HEK293 (cell line): ENCODE measurements at regions not wholly inside any gene's neighbourhood (a gene's known extent, or its start where the extent isn't known, plus 50 kb on each side); places are given as distances from the start of the nearest gene placed in this dataset.

Experiments used
- CTCF ChIA-PET: fragments of 350-600 bp; formaldehyde crosslinking; extraction: SDS; loops from one replicate; lab custom pipeline; 2021; ENCODE audit warnings: antibody characterized with exemption; lab: Yijun Ruan, JAX
- POLR2A ChIA-PET: fragments of 300-600 bp; formaldehyde crosslinking; extraction: SDS; loops from one replicate; lab custom pipeline; 2020; ENCODE audit warnings: antibody characterized with exemption, inconsistent platforms; lab: Yijun Ruan, JAX
- H3K27ac ChIP-seq: fragments of 200-500 bp; sonication (Bioruptor generic); 2 replicates; pipeline ENCODE4 v1.5.1; 2014; ENCODE audit warnings: low read depth, low read length, control low read depth, inconsistent platforms; ENCODE audit errors: extremely low read depth
- H3K36me3 ChIP-seq, 2 experiments: fragments of 200-500 bp in 1 of 2; sonication (Bioruptor generic) in 1 of 2; 1 replicate in 1 of 2; 2 replicates in 1 of 2; pipeline ENCODE4 v1.5.1; 2014 to 2017; ENCODE audit warnings: inconsistent platforms in 2 of 2, low read length in 2 of 2; ENCODE audit not compliant: control insufficient read depth in 2 of 2, insufficient read depth in 1 of 2
- H3K4me1 ChIP-seq: fragments of 200-500 bp; sonication (Bioruptor generic); 2 replicates; pipeline ENCODE4 v1.5.1; 2014; ENCODE audit warnings: mild to moderate bottlenecking, low read length, inconsistent platforms; ENCODE audit not compliant: control insufficient read depth, insufficient read depth
- H3K4me3 ChIP-seq: 2 replicates; pipeline ENCODE4 v1.5.1; 2011; ENCODE audit warnings: low read depth, mild to moderate bottlenecking, control low read depth, low read length, moderate library complexity
- H3K9me3 ChIP-seq: fragments of 200-500 bp; sonication (Bioruptor generic); 2 replicates; pipeline ENCODE4 v1.5.1; 2014; ENCODE audit warnings: low read depth, low read length, inconsistent platforms; ENCODE audit not compliant: control insufficient read depth, insufficient read depth
- AEBP2 ChIP-seq: fragments of 450-650 bp; formaldehyde crosslinking; IDR thresholded peaks from 2 replicates; pipeline ENCODE4 v1.5.1; 2016; ENCODE audit warnings: missing biosample characterization, missing genetic modification characterization, borderline replicate concordance
- FEZF1 ChIP-seq: fragments of 450-650 bp; formaldehyde crosslinking; IDR thresholded peaks from 2 replicates; pipeline ENCODE4 v1.5.1; 2016; ENCODE audit warnings: missing biosample characterization, missing genetic modification characterization
- GLIS1 ChIP-seq: fragments of 450-650 bp; formaldehyde crosslinking; IDR thresholded peaks from 2 replicates; pipeline ENCODE4 v1.5.1; 2016; ENCODE audit warnings: missing biosample characterization, missing genetic modification characterization
- IKZF3 ChIP-seq: fragments of 450-650 bp; IDR thresholded peaks from 2 replicates; pipeline ENCODE4 v1.5.0; 2018; ENCODE audit warnings: missing biosample characterization, mild to moderate bottlenecking, missing genetic modification characterization, moderate library complexity
- INSM2 ChIP-seq: fragments of 450-650 bp; formaldehyde crosslinking; IDR thresholded peaks from 2 replicates; pipeline ENCODE4 v1.5.1; 2016; ENCODE audit warnings: missing biosample characterization, missing genetic modification characterization
- OVOL3 ChIP-seq: fragments of 450-650 bp; formaldehyde crosslinking; IDR thresholded peaks from 2 replicates; pipeline ENCODE4 v1.5.1; 2016; ENCODE audit warnings: missing biosample characterization, missing genetic modification characterization
- REPIN1 ChIP-seq: fragments of 450-650 bp; formaldehyde crosslinking; IDR thresholded peaks from 2 replicates; pipeline ENCODE4 v1.5.1; 2017; ENCODE audit warnings: missing biosample characterization, missing genetic modification characterization, low read depth
- TCF7L2 ChIP-seq: IDR thresholded peaks from 2 replicates; pipeline ENCODE4 v1.6.1; 2011; ENCODE audit warnings: low read depth, mild to moderate bottlenecking, inconsistent platforms, low read length, moderate library complexity, borderline replicate concordance
- ZBTB48 ChIP-seq: fragments of 450-650 bp; formaldehyde crosslinking; IDR thresholded peaks from 2 replicates; pipeline ENCODE4 v1.5.1; 2016; ENCODE audit warnings: missing biosample characterization, missing genetic modification characterization
- ZBTB6 ChIP-seq: fragments of 450-650 bp; formaldehyde crosslinking; IDR thresholded peaks from 2 replicates; pipeline ENCODE4 v1.5.1; 2017; ENCODE audit warnings: missing biosample characterization, missing genetic modification characterization
- ZFHX2 ChIP-seq: fragments of 450-650 bp; formaldehyde crosslinking; conservative IDR thresholded peaks from 2 replicates; pipeline ENCODE4 v1.5.1; 2016; ENCODE audit warnings: missing biosample characterization, missing genetic modification characterization
- ZNF157 ChIP-seq: fragments of 450-650 bp; formaldehyde crosslinking; IDR thresholded peaks from 2 replicates; pipeline ENCODE4 v1.5.1; 2016; ENCODE audit warnings: missing biosample characterization, missing genetic modification characterization
- ZNF174 ChIP-seq: fragments of 450-650 bp; formaldehyde crosslinking; IDR thresholded peaks from 2 replicates; pipeline ENCODE4 v1.5.0; 2017; ENCODE audit warnings: missing biosample characterization, mild to moderate bottlenecking, missing genetic modification characterization
- ZNF214 ChIP-seq: fragments of 450-650 bp; formaldehyde crosslinking; IDR thresholded peaks from 2 replicates; pipeline ENCODE4 v1.5.1; 2017; ENCODE audit warnings: missing biosample characterization, mild to moderate bottlenecking, missing genetic modification characterization, borderline replicate concordance
- ZNF24 ChIP-seq: fragments of 450-650 bp; formaldehyde crosslinking; IDR thresholded peaks from 2 replicates; pipeline ENCODE4 v1.5.1; 2016; ENCODE audit warnings: missing biosample characterization, missing genetic modification characterization
- ZNF302 ChIP-seq: fragments of 450-650 bp; formaldehyde crosslinking; IDR thresholded peaks from 2 replicates; pipeline ENCODE4 v1.5.1; 2016; ENCODE audit warnings: missing biosample characterization, missing genetic modification characterization, low read depth
- ZNF324 ChIP-seq: fragments of 450-650 bp; formaldehyde crosslinking; IDR thresholded peaks from 2 replicates; pipeline ENCODE4 v1.5.1; 2016; ENCODE audit warnings: missing biosample characterization, missing genetic modification characterization
- ZNF335 ChIP-seq: fragments of 450-650 bp; formaldehyde crosslinking; conservative IDR thresholded peaks from 2 replicates; pipeline ENCODE4 v1.5.1; 2016; ENCODE audit warnings: missing biosample characterization, missing genetic modification characterization
- ZNF350 ChIP-seq: fragments of 450-650 bp; formaldehyde crosslinking; IDR thresholded peaks from 2 replicates; pipeline ENCODE4 v1.5.0; 2017; ENCODE audit warnings: missing biosample characterization, mild to moderate bottlenecking, missing genetic modification characterization
- ZNF354C ChIP-seq: fragments of 450-650 bp; formaldehyde crosslinking; IDR thresholded peaks from 2 replicates; pipeline ENCODE4 v1.5.1; 2016; ENCODE audit warnings: missing biosample characterization, missing genetic modification characterization, low read depth, borderline replicate concordance
- ZNF426 ChIP-seq: fragments of 450-650 bp; formaldehyde crosslinking; IDR thresholded peaks from 2 replicates; pipeline ENCODE4 v1.5.1; 2017; ENCODE audit warnings: missing biosample characterization, missing genetic modification characterization, mild to moderate bottlenecking, inconsistent platforms, moderate library complexity
- ZNF488 ChIP-seq: fragments of 450-650 bp; formaldehyde crosslinking; IDR thresholded peaks from 2 replicates; pipeline ENCODE4 v1.5.1; 2016; ENCODE audit warnings: missing biosample characterization, missing genetic modification characterization
- ZNF518A ChIP-seq: fragments of 450-650 bp; formaldehyde crosslinking; conservative IDR thresholded peaks from 2 replicates; pipeline ENCODE4 v1.5.1; 2016; ENCODE audit warnings: low read depth, missing biosample characterization, missing genetic modification characterization
- ZNF585B ChIP-seq: fragments of 450-650 bp; formaldehyde crosslinking; IDR thresholded peaks from 2 replicates; pipeline ENCODE4 v1.5.1; 2016; ENCODE audit warnings: missing biosample characterization, missing genetic modification characterization
- ZNF600 ChIP-seq: fragments of 450-650 bp; formaldehyde crosslinking; IDR thresholded peaks from 2 replicates; pipeline ENCODE4 v1.5.1; 2016; ENCODE audit warnings: missing biosample characterization, missing genetic modification characterization
- ZNF629 ChIP-seq: fragments of 450-650 bp; formaldehyde crosslinking; IDR thresholded peaks from 2 replicates; pipeline ENCODE4 v1.5.1; 2017; ENCODE audit warnings: missing biosample characterization, missing genetic modification characterization
- ZNF654 ChIP-seq: fragments of 450-650 bp; formaldehyde crosslinking; IDR thresholded peaks from 2 replicates; pipeline ENCODE4 v1.5.1; 2016; ENCODE audit warnings: low read depth, missing biosample characterization, missing genetic modification characterization
- ZNF785 ChIP-seq: fragments of 450-650 bp; formaldehyde crosslinking; IDR thresholded peaks from 2 replicates; pipeline ENCODE4 v1.5.1; 2016; ENCODE audit warnings: missing biosample characterization, missing genetic modification characterization

GRCh38 chr9:79799691-79800335, 228.0 kb downstream of the TLE4 start:
- Histone ChIP-seq H3K4me1 (no peaks in the 10 kb centered on the region), H3K36me3 (no peaks in the 10 kb centered on the region), H3K4me3 (no peak overlapping the region), H3K27ac (no peak overlapping the region), H3K9me3 (no peaks in the 10 kb centered on the region)
- ChIA-PET CTCF (interaction anchor here (1.1 kb wide), 1 partner anchor 9 kb away, joined by 4 read pairs; no protein-coding TSS in a partner anchor), POLR2A (no interaction called here)
- TF ChIP-seq ZNF302 (tag by site-specific recombination) (no peak), ZNF324 (tag by site-specific recombination) (no peak), ZNF214 (tag by site-specific recombination) (no peak), ZNF426 (tag by site-specific recombination) (no peak), ZFHX2 (no peak), AEBP2 (tag by site-specific recombination) (no peak), OVOL3 (tag by site-specific recombination) (peak; percentile 31; the same call in 1 of the 2 replicates), TCF7L2 (no peak), ZNF654 (tag by site-specific recombination) (no peak), ZNF174 (tag by site-specific recombination) (no peak), FEZF1 (tag by site-specific recombination) (peak; percentile 95), ZNF518A (tag by site-specific recombination) (no peak), ZNF350 (tag by site-specific recombination) (no peak), ZNF585B (tag by site-specific recombination) (no peak), ZBTB6 (tag by site-specific recombination) (peak; percentile 30; the same call in 1 of the 2 replicates), ZNF354C (tag by site-specific recombination) (no peak), ZNF629 (tag by site-specific recombination) (no peak), ZNF335 (no peak), ZNF785 (tag by site-specific recombination) (no peak), ZNF24 (tag by site-specific recombination) (no peak), ZBTB48 (tag by site-specific recombination) (no peak), INSM2 (tag by site-specific recombination) (no peak), ZNF488 (tag by site-specific recombination) (no peak), REPIN1 (tag by site-specific recombination) (no peak), ZNF600 (tag by site-specific recombination) (no peak), ZNF157 (tag by site-specific recombination) (no peak), GLIS1 (no peak), IKZF3 (tag by site-specific recombination) (no peak)
